HG02571 (cell line): ENCODE measurements at regions not wholly inside any gene's neighbourhood (a gene's known extent, or its start where the extent isn't known, plus 50 kb on each side); places are given as distances from the start of the nearest gene placed in this dataset.

Source experiments
- ATAC-seq: cut with Tn5 transposase; IDR thresholded peaks from one replicate; pipeline ENCODE4 v1.9.1; 2021; ENCODE audit warnings: mild to moderate bottlenecking, moderate library complexity; ENCODE audit not compliant: unreplicated experiment

- ATAC-seq: no peak
Measured at GRCh38 chr14:29197557-29197956, 431.0 kb downstream of the FOXG1 start.

GRCh38 chr14:29205658-29206057 lies 439.1 kb downstream of the FOXG1 start:
- ATAC-seq: no peak

GRCh38 chr14:29215853-29216252 lies 449.3 kb downstream of the FOXG1 start:
- ATAC-seq: no peak

- ATAC-seq: no peak
Measured at GRCh38 chr14:29216268-29217232, 450.0 kb downstream of the FOXG1 start.

- ATAC-seq: no peak
Measured at GRCh38 chr14:29217813-29218450, 451.3 kb downstream of the FOXG1 start.

GRCh38 chr14:29220072-29220471 lies 453.5 kb downstream of the FOXG1 start:
- no peak for ATAC-seq

- ATAC-seq: no peak
Measured at GRCh38 chr14:29220566-29220965, 454.0 kb downstream of the FOXG1 start.

- ATAC-seq: no peak
Measured at GRCh38 chr14:29222006-29222405, 455.4 kb downstream of the FOXG1 start.

GRCh38 chr14:29222671-29223268 lies 456.2 kb downstream of the FOXG1 start:
- ATAC-seq: no peak

- no peak for ATAC-seq
Measured at GRCh38 chr14:29223947-29224346, 457.4 kb downstream of the FOXG1 start.

GRCh38 chr14:29227631-29228030 lies 461.0 kb downstream of the FOXG1 start:
- ATAC-seq: no peak

GRCh38 chr14:29232153-29232552 lies 465.6 kb downstream of the FOXG1 start:
- ATAC-seq: no peak

- ATAC-seq: no peak
Measured at GRCh38 chr14:29232711-29233110, 466.1 kb downstream of the FOXG1 start.

- ATAC-seq: no peak
Measured at GRCh38 chr14:29233188-29233587, 466.6 kb downstream of the FOXG1 start.

GRCh38 chr14:29235991-29236390 lies 469.4 kb downstream of the FOXG1 start:
- no peak for ATAC-seq

- no peak for ATAC-seq
Measured at GRCh38 chr14:29236401-29236800, 469.8 kb downstream of the FOXG1 start.

- no peak for ATAC-seq
Measured at GRCh38 chr14:29236848-29237247, 470.3 kb downstream of the FOXG1 start.

- no peak for ATAC-seq
Measured at GRCh38 chr14:29240066-29240465, 473.5 kb downstream of the FOXG1 start.

- ATAC-seq: no peak
Measured at GRCh38 chr14:29242755-29243754, 476.5 kb downstream of the FOXG1 start.

GRCh38 chr14:29255692-29256091 lies 489.1 kb downstream of the FOXG1 start:
- no peak for ATAC-seq

- no peak for ATAC-seq
Measured at GRCh38 chr14:29262979-29263378, 496.4 kb downstream of the FOXG1 start.
